ENCODE measurements at regions not wholly inside any gene's neighbourhood (a gene's known extent, or its start where the extent isn't known, plus 50 kb on each side); places are given as distances from the start of the nearest gene placed in this dataset.

GRCh38 chr7:45252248-45252647, 94.7 kb downstream of the RAMP3 start:
- peaks cover 25% of the 10 kb centered on the region for H3K27me3 ChIP-seq (ENCODE audit: control insufficient read depth, insufficient read depth, low read length)
- CTCF ChIA-PET = no interaction called here
- POLR2A ChIA-PET = no interaction called here

GRCh38 chr7:45252857-45253256, 95.3 kb downstream of the RAMP3 start:
- ChIA-PET CTCF (no interaction called here), POLR2A (no interaction called here)
- ATAC-seq (peak; percentile 50), DNase-seq (ENCODE audit: low read depth, low spot score) (no peak)
- no TSS peak for BruUV-seq (replicated peaks)
- no peaks in the 10 kb centered on the region for H3K9me3 ChIP-seq (ENCODE audit: control insufficient read depth, insufficient read depth, low read depth, low read length)
- H3K4me1 ChIP-seq (ENCODE audit: control insufficient read depth, insufficient read depth, low read length) = no peaks in the 10 kb centered on the region
- TF ChIP-seq CTCF (IDR thresholded peaks at IDR 0.05) (no peak), SIN3A (IDR thresholded peaks at IDR 0.05; ENCODE audit: borderline replicate concordance, insufficient read depth, low read depth, low read length) (no peak), TCF7L2 (IDR thresholded peaks at IDR 0.05; ENCODE audit: low read depth, low read length) (no peak), POLR2AphosphoS5 (IDR thresholded peaks at IDR 0.05; ENCODE audit: low read depth, low read length) (no peak), REST (IDR thresholded peaks at IDR 0.05; ENCODE audit: insufficient read depth in 1 of 2, low read depth in 2 of 2, low read length in 1 of 2) (no peak)
- no peak overlapping the region for H3K27ac ChIP-seq (ENCODE audit: low read length)
- H3K36me3 ChIP-seq (ENCODE audit: control insufficient read depth, insufficient read depth, low read length) = no peaks in the 10 kb centered on the region
- H3K4me3 ChIP-seq (ENCODE audit: low read depth in 2 of 2, low read length in 2 of 2) = no peak overlapping the region
- peaks cover 25% of the 10 kb centered on the region for H3K27me3 ChIP-seq (ENCODE audit: control insufficient read depth, insufficient read depth, low read length)
- intact Hi-C loops (cut with micrococcal nuclease; ENCODE audit: unreplicated experiment) = no loop called here
- in situ Hi-C loops (cut with HindIII; ENCODE audit: low pct_unique_long_range_greater_than_20kb, low sequenced_read_pairs) = no loop called here

More at GRCh38 chr7:45252248-45252647, 94.7 kb downstream of the RAMP3 start:
- Histone ChIP-seq H3K27ac (ENCODE audit: low read length) (no peak overlapping the region), H3K9me3 (ENCODE audit: control insufficient read depth, insufficient read depth, low read depth, low read length) (no peaks in the 10 kb centered on the region), H3K4me1 (ENCODE audit: control insufficient read depth, insufficient read depth, low read length) (no peaks in the 10 kb centered on the region), H3K36me3 (ENCODE audit: control insufficient read depth, insufficient read depth, low read length) (no peaks in the 10 kb centered on the region), H3K4me3 (ENCODE audit: low read depth in 2 of 2, low read length in 2 of 2) (no peak overlapping the region)
- no TSS peak for BruUV-seq (replicated peaks)
- DNase-seq (ENCODE audit: low read depth, low spot score) (no peak), ATAC-seq (no peak)
- intact Hi-C loops (cut with micrococcal nuclease; ENCODE audit: unreplicated experiment) (no loop called here), in situ Hi-C loops (cut with HindIII; ENCODE audit: low pct_unique_long_range_greater_than_20kb, low sequenced_read_pairs) (no loop called here)
- TF ChIP-seq CTCF (IDR thresholded peaks at IDR 0.05) (no peak), TCF7L2 (IDR thresholded peaks at IDR 0.05; ENCODE audit: low read depth, low read length) (no peak), REST (IDR thresholded peaks at IDR 0.05; ENCODE audit: insufficient read depth in 1 of 2, low read depth in 2 of 2, low read length in 1 of 2) (no peak), SIN3A (IDR thresholded peaks at IDR 0.05; ENCODE audit: borderline replicate concordance, insufficient read depth, low read depth, low read length) (no peak), POLR2AphosphoS5 (IDR thresholded peaks at IDR 0.05; ENCODE audit: low read depth, low read length) (no peak)
